Uterus (tissue), 2 donors: ENCODE measurements at regions not wholly inside any gene's neighbourhood (a gene's known extent, or its start where the extent isn't known, plus 50 kb on each side); places are given as distances from the start of the nearest gene placed in this dataset.

ENCODE experiments used
- CTCF ChIP-seq, 4 experiments: fragments of 200-600 bp in 2 of 4; fragments of 450-650 bp in 2 of 4; sonication (generic) in 2 of 4; IDR thresholded peaks; one replicate each; pipeline ENCODE4 v1.5.1; 2016 to 2019; ENCODE audit warnings: antibody characterized with exemption in 4 of 4, mild to moderate bottlenecking in 2 of 4, moderate library complexity in 1 of 4
- POLR2A ChIP-seq, 2 donors: fragments of 450-650 bp; IDR thresholded peaks; one replicate each; pipeline ENCODE4 v1.6.1; 2016; ENCODE audit warnings: antibody characterized with exemption in 2 of 2, mild to moderate bottlenecking in 1 of 2, moderate library complexity in 1 of 2

- TF ChIP-seq CTCF (IDR thresholded peaks at IDR 0.05) (no peak), POLR2A (IDR thresholded peaks at IDR 0.05) (no peak)
Measured at GRCh38 chr1:187413405-187414169, 584.8 kb downstream of the PLA2G4A start.
